Common myeloid progenitor, CD34-positive (primary cell): ENCODE measurements at regions not wholly inside any gene's neighbourhood (a gene's known extent, or its start where the extent isn't known, plus 50 kb on each side); places are given as distances from the start of the nearest gene placed in this dataset.

Experiments
- CTCF ChIA-PET: fragments of 350-600 bp; sonication (Branson Sonifier 250); formaldehyde crosslinking; loops from one replicate; lab custom pipeline; 2021; ENCODE audit warnings: antibody characterized with exemption; lab: Charles Lee
- POLR2A ChIA-PET: fragments of 350-600 bp; sonication (Branson Sonifier 250); formaldehyde crosslinking; loops from one replicate; lab custom pipeline; 2021; ENCODE audit warnings: antibody characterized with exemption; lab: Charles Lee
- DNase-seq, 3 donors: peaks; one replicate each; pipeline versions ENCODE4 v3.0.0 to v3.0.0-alpha.2; 2013
- H3K27ac ChIP-seq, 2 experiments: 1 replicate in 1 of 2; 2 replicates in 1 of 2; pipeline ENCODE4 v1.7.0; 2013; ENCODE audit warnings: inconsistent platforms in 2 of 2, low read length in 2 of 2, mild to moderate bottlenecking in 2 of 2, low read depth in 1 of 2, moderate library complexity in 1 of 2; ENCODE audit not compliant: severe bottlenecking in 2 of 2, insufficient read depth in 1 of 2, poor library complexity in 1 of 2
- H3K27me3 ChIP-seq, 5 experiments: replicated peaks in 2 of 5; 1 replicate in 3 of 5; 2 replicates in 2 of 5; pipeline versions ENCODE4 v1.6.1 to v1.7.0; 2013; ENCODE audit warnings: low read length in 4 of 5, mild to moderate bottlenecking in 2 of 5, moderate library complexity in 2 of 5, inconsistent platforms in 1 of 5; ENCODE audit not compliant: insufficient read depth in 5 of 5, control insufficient read depth in 4 of 5
- H3K36me3 ChIP-seq, 4 experiments: 1 replicate in 2 of 4; 2 replicates in 2 of 4; pipeline versions ENCODE4 v1.6.1 to v1.7.0; 2013; ENCODE audit warnings: low read length in 3 of 4, control low read depth in 1 of 4, mild to moderate bottlenecking in 1 of 4; ENCODE audit not compliant: control insufficient read depth in 4 of 4, insufficient read depth in 4 of 4
- H3K4me1 ChIP-seq, 4 experiments: 1 replicate in 3 of 4; 2 replicates in 1 of 4; pipeline versions ENCODE4 v1.6.1 to v1.7.1; 2013; ENCODE audit warnings: low read length in 3 of 4, mild to moderate bottlenecking in 3 of 4, control low read depth in 1 of 4, inconsistent platforms in 1 of 4, moderate library complexity in 1 of 4; ENCODE audit not compliant: control insufficient read depth in 4 of 4, insufficient read depth in 4 of 4; ENCODE audit errors: control extremely low read depth in 1 of 4
- H3K4me3 ChIP-seq, 7 experiments: 1 replicate in 4 of 7; 2 replicates in 3 of 7; pipeline versions ENCODE4 v1.5.1 to v1.7.0; 2013; ENCODE audit warnings: mild to moderate bottlenecking in 7 of 7, low read length in 6 of 7, moderate library complexity in 6 of 7, inconsistent platforms in 2 of 7, low read depth in 2 of 7, control low read depth in 1 of 7; ENCODE audit not compliant: insufficient read depth in 4 of 7, control insufficient read depth in 1 of 7; ENCODE audit errors: extremely low read depth in 1 of 7
- H3K9me3 ChIP-seq, 5 experiments: 1 replicate in 4 of 5; 2 replicates in 1 of 5; pipeline versions ENCODE4 v1.6.1 to v1.7.1; 2013; ENCODE audit warnings: low read length in 4 of 5, mild to moderate bottlenecking in 2 of 5, inconsistent platforms in 1 of 5, low read depth in 1 of 5, moderate library complexity in 1 of 5; ENCODE audit not compliant: control insufficient read depth in 4 of 5, insufficient read depth in 2 of 5; ENCODE audit errors: control extremely low read depth in 1 of 5
- WGBS: methylation state at CpG from one replicate; pipeline ENCODE4 v1.1.5; 2013; ENCODE audit not compliant: insufficient coverage; 5-methylcytosine and 5-hydroxymethylcytosine counted together

DNA sequence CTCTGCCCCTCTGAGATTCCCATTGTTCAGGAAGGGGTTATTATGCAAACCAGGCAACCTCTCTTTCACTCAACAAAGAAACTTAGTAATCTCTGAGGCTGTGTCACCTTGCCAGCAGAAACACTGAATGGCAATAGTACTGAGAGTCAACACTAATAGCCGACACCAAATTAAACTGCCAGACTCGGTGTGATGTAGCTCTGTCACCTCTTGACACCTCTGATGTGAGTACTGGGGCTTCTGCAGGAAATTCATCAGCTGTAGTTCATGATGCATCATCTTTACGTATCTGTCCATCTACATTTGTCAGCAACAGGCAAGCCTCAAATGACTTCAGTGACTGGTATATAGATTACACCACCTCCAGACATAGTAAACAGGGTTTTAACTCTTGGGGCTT is 65.0 kb upstream of the ONECUT1 start:
- CTCF ChIA-PET, result no interaction called here
- H3K27ac ChIP-seq, result no peak overlapping the region
- POLR2A ChIA-PET, result no interaction called here
- H3K27me3 ChIP-seq, result peaks cover 2 to 27% (median 5%) of the 10 kb centered on the region in 5 experiments
- H3K4me3 ChIP-seq, result no peak overlapping the region
- 73% methylated on average over 3 of the region's 3 CpGs for WGBS
- no peak for DNase-seq
- no peaks in the 10 kb centered on the region for H3K36me3 ChIP-seq
- H3K9me3 ChIP-seq, result peaks cover 0 to 3% (median 0%) of the 10 kb centered on the region in 5 experiments
- H3K4me1 ChIP-seq, result no peaks in the 10 kb centered on the region

DNA sequence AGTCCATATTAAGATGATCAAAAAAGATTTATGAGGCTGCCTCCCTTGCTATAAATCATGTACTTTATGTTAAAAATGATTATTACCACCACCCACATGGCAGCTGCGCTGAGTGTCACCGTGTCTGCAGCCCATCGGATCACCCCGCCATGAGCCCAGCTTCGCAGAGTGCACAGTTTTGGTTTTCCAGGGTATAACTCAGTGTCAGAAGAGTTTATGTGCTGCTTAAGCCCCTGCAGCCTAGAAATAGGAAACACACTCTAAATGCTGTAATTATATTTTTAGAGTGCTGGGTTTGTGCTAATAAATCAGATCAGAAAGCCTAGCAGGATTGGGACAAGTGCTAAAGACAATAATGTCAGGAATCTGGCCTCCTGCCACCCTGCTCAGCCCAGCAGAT is 54.7 kb upstream of the ONECUT1 start:
- no peak overlapping the region for H3K4me3 ChIP-seq
- H3K9me3 ChIP-seq, result peaks cover 0 to 2% (median 0%) of the 10 kb centered on the region in 5 experiments
- no peaks in the 10 kb centered on the region for H3K36me3 ChIP-seq
- peaks cover 0 to 4% (median 0%) of the 10 kb centered on the region in 5 experiments for H3K27me3 ChIP-seq
- ChIA-PET CTCF (no interaction called here), POLR2A (no interaction called here)
- no peak overlapping the region for H3K27ac ChIP-seq
- WGBS, result 90% methylated on average over 5 of the region's 5 CpGs
- DNase-seq, result no peak
- H3K4me1 ChIP-seq, result no peaks in the 10 kb centered on the region
